GM18873 (cell line): ENCODE measurements at regions not wholly inside any gene's neighbourhood (a gene's known extent, or its start where the extent isn't known, plus 50 kb on each side); places are given as distances from the start of the nearest gene placed in this dataset.

Source experiments
- ATAC-seq: cut with Tn5 transposase; IDR thresholded peaks from one replicate; pipeline ENCODE4 v1.9.1; 2021; ENCODE audit warnings: mild to moderate bottlenecking, moderate library complexity, moderate number of reproducible peaks; ENCODE audit not compliant: unreplicated experiment, low FRiP score

GRCh38 chr4:15130441-15130840 lies 128.2 kb downstream of the CPEB2 start:
- ATAC-seq = no peak

DNA sequence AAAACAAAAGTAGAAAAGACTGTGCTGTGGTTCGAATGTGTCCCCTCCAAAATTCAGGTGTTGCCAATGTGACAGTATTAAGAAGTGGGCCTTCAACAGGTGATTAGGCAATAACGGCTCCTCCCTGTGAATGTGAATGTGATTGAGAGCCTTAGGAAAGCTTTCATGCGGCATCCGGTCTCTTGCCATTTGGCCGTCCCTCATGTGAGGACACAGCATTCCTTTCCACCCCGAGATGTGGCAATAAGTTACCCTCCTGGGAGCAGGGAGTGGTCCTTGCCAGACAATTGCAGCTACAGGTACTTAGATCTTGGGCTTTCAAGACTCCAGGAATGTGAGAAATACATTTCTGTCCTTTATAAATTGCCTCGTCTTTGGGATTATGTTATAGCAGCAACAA lies 129.3 kb downstream of the CPEB2 start:
- no peak for ATAC-seq

DNA sequence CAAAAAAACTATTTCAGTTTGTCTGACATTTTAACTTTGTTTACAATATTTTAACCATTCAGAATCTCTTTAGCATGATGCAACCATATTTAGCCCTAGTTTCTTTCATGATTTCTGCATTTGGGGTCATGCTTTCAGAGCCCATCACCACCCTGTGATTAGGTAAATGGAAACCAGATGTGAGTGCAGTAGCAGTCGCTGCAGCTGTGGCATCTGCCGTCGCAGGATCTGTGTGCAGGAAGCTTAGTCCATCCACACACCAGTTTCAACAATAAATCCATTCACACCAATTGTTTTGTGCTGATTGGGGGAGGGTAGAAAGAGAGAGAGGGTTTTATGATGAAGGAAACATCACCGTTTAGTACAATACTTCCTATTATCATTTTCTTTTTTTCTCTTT lies 130.5 kb downstream of the CPEB2 start:
- no peak for ATAC-seq

GRCh38 chr4:15139599-15139998 lies 137.3 kb downstream of the CPEB2 start:
- ATAC-seq = no peak

GRCh38 chr4:15142201-15142600 lies 139.9 kb downstream of the CPEB2 start:
- no peak for ATAC-seq

- ATAC-seq = no peak
Observed at GRCh38 chr4:15143551-15143950, 141.3 kb downstream of the CPEB2 start.

DNA sequence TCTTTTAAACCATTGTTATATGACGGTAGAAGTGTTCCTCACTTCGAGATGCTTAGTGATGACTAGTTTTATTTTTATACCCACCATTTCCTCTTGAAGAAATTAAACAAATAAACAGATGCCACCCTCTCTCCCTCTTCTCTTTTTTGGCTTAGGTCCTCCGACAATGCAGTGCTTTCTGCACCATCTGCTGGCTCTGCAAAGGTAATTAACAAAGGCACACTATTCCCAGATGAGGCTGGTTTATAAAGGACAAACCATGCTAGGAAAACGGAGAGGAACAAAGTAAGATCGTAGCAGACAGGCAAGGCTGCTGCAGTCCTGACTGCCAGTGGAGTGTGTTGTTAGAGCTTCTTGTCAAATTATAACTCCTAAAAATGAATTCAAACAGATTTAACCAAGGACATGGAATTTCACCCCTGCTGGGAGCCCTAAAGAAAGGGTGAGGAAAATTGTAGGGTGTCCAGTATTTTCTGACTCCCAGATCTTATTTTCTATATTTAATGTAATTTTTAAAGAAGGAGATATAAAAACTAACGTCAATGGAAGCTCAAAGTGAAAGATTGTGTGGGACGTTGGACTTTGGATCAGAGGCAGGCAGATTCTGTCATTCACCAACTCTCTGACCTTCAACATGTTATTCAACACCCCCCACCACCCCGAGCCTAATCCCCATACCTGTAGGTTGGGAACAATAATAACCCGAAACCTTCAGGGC lies 142.1 kb downstream of the CPEB2 start:
- no peak for ATAC-seq

DNA sequence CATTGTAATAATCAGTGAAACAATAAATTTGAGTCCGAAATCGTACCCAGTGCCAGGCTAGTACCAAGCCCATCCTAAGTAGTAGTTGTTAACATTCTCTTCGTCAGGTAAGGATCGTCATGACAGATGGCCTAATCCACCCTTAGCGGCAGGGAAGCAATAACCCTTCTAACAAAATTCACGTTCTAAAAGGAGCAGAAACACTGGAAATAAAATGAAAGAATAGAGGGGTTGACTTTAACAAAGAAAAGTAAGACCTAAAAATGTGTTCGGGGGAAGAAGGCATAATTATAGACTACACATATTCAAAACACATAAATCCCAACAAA lies 142.7 kb downstream of the CPEB2 start:
- no peak for ATAC-seq

DNA sequence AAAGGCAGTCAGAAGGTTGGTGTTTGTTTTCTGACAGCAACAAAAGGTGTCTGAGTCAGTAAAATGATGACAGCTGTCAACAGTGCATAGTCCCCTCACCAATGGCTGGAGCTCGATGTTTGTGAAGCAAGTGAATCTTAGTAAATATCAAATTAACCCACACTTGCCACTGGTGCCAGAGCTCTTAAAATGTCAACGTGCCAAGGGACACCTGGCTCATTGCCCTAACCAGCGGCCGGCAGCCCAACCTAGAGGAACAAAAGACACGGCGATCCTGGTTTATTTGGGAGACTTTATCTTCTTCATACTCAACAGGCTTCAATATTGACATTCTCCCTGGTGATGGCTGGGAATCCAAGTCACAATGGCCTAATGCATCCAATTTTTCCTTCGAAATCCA lies 143.4 kb downstream of the CPEB2 start:
- no peak for ATAC-seq

GRCh38 chr4:15147714-15148113 lies 145.4 kb downstream of the CPEB2 start:
- no peak for ATAC-seq

DNA sequence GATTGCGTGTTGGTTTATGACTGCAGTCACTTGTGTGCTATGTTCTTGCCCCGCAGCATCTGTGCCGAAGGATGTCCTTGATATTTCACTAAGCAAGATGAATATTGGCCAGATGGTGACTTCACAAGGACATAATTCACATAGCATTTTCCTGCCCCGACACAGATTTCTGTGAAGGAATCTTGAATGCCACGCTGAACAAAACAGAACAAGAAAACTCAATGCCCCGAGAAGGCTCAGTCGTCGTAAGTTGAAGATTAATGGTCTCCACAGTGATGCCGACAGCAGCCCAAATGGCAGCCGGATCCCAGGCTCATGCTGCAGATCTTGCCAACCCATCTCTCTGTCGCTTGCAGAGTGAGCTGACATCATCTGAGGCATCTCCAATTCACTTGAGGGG lies 145.9 kb downstream of the CPEB2 start:
- ATAC-seq = no peak

GRCh38 chr4:15148691-15149090 lies 146.4 kb downstream of the CPEB2 start:
- no peak for ATAC-seq

DNA sequence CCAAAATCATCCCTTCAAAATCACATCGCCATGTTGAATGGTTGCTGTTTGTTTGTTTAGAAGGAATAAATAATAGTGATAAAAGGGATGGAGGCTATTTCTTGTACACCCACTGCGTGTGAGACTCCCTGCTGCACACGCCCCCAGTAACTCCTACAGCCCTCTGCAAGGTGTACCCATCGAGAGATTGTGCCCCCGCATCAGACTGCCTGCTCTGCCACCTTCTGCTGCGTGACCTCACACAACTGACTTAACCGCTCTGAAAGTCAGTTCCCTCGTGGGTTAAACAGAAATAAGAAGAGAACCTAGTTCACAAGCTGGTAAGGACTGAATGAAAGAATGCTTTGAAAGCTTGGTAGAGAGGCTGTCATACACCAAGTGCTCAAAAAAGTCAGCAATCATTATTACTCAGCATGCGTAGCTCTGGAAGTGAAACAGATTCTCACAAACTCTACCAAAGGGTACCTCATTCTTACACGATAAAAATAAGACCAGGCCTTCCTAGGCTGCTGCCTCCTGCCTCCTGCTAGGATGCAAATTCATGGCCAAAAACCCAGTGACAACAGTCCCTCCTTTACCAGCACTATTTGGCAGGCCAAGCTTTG lies 147.1 kb downstream of the CPEB2 start:
- no peak for ATAC-seq

DNA sequence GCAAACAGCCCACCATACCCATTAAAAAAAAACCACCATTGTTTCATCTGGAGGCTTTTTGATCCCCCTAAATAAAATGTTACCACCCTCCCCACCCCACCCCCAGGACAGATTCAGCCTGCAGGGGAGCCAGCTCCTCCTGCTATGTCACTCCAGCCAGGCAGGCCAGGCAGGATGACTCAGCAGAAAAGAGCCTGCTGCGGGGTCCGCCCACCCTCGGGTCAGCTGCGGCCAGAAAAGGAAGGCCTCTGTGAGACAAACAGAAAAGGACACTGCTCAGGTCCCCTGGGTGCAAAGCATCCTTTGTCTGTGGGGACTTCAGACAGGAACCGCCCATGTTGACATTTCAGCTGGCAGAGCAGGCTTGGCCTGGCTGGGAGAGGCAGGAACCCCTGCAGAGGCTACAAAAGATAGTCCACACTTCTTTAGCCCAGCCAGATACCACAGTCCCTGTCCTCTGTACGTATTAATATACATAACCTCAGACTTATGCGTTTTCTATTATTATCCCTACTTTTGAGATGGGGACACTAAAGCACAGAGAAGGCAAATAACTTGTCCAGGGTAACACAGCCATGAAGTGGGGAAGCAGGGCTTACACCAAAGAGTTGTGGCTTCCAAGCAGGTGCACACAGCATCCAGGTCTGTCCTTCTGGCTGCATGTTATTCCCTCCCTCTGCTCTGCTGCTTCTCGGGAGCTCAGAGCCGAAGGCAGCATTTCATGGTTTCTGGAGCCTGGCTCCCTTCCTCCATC lies 147.7 kb downstream of the CPEB2 start:
- ATAC-seq = no peak

DNA sequence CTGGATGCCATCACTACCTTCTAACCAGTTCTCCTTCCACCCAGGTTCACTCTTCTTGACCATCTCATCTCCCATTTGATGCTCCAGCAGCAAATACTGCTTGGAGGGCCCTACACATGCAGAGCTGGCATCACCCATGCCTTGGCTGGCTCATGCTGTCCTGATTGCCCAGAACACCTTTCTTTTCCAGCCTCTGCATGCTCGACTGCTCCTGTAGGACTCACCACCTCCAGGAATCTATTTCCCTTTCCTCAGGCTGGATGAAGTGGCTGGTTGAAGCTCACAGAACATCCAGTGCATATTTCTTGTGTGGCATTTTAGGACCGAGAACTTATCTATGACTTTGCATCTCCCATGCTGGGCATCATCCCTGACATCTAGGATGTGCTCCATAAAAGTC lies 148.3 kb downstream of the CPEB2 start:
- ATAC-seq = no peak

GRCh38 chr4:15151033-15151432 lies 148.8 kb downstream of the CPEB2 start:
- no peak for ATAC-seq

- ATAC-seq = no peak
Observed at GRCh38 chr4:15153662-15154061, 151.4 kb downstream of the CPEB2 start.

DNA sequence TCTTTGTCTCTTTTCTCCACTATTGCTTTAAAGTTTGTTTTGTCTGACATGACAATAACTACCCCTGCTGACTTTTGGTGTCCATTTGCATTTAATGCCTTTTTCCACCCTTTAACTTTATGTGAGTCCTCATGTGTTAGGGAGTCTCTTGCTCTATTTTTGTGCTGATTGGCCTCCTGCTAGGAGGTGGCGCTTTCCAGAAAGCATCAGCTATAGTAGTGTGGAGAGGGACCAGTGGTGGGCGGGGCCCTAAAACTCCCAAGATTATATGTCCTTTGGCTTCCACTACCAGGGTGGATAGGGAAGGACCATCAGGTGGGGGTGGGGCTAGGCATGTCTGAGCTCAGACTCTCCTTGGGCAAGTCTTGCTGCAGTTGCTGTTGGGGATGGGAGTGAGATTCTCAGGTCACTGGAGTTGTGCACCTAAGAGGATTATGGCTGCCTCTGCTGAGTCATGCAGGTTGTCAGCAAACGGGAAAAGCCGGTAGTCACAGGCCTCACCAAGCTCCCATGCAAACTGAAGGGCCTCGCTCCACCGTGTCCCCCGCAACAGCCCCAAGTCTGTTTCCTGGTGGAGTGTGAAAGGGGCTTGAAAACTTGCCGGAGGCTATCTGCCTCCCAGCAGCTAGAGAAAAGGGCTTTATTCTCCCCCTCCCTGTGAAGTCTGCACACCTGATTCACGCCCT lies 156.3 kb downstream of the CPEB2 start:
- ATAC-seq = no peak

GRCh38 chr4:15159477-15160019 lies 157.3 kb downstream of the CPEB2 start:
- no peak for ATAC-seq

DNA sequence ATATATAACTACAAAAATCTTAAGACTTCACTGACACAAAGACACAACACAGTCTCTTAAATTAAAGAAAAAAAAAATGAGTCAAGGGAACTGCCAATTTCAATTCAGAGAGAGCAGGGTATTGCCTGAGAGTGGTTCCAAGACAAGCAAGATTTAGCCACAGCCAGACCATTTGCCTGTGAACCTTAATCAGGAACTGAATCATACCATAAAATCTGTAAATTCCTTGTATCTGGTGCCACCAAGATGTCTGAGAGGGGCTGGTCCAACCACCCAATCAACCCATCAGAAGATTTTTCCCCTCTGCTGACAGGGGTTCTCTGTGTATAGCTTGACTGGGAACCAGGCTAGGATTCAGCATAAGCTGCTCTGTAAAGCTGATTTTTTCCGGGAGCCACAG lies 159.2 kb downstream of the CPEB2 start:
- ATAC-seq = no peak

GRCh38 chr4:15162046-15162445 lies 159.8 kb downstream of the CPEB2 start:
- ATAC-seq = no peak
